ENCODE measurements at regions not wholly inside any gene's neighbourhood (a gene's known extent, or its start where the extent isn't known, plus 50 kb on each side); places are given as distances from the start of the nearest gene placed in this dataset.

DNA sequence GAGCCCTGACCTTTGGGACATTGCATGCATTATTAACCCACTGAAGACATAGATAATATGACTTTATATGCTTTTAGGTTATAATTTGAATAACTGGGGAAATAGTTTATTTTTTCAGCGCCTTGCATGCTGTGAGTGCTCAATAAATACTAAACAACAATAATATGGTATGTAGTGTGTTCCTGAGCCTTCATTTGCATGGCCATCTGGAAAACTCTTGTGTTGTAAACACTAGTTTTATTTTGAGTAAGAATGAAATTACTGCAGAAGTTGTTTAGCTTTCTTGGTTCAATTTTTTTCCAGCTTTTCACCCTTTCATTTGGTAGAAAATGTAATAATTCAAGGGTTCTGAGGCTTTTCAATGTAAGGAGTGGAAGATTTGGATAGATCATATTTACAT is 189.3 kb upstream of the GALNT5 start:
- BruUV-seq (replicated peaks): no TSS peak
- H3K23ac ChIP-seq (ENCODE audit: low read depth, low read length): no peak overlapping the region
- no CpG with 5 or more reads among the region's 1 CpG for WGBS, 2 experiments (ENCODE audit: extremely low coverage in 2 of 2, insufficient read length in 1 of 2)
- H3K56ac ChIP-seq (ENCODE audit: extremely low read depth, insufficient read depth, low read length): no peak overlapping the region
- CTCF ChIA-PET: no interaction called here
- H3K9me3 ChIP-seq (ENCODE audit: control insufficient read depth, insufficient read depth, low read length): no peaks in the 10 kb centered on the region
- TF ChIP-seq RCOR1 (IDR thresholded peaks at IDR 0.05; ENCODE audit: insufficient replicate concordance, low read length): no peak
- H3K9me1 ChIP-seq (ENCODE audit: insufficient read depth, low read length): no peaks in the 10 kb centered on the region
- H3K4me3 ChIP-seq (ENCODE audit: insufficient read depth, low read depth, low read length): no peak overlapping the region
- no peaks in the 10 kb centered on the region for H3K79me1 ChIP-seq (ENCODE audit: low read depth in 1 of 2, low read length in 2 of 2)
- no peak overlapping the region for H2AFZ ChIP-seq (replicated peaks; ENCODE audit: low read length, poor library complexity)
- no peaks in the 10 kb centered on the region; the same call in 1 of the 2 replicates for H3K4me1 ChIP-seq (ENCODE audit: control insufficient read depth, insufficient read depth, low read length)
- DNase-seq: no peak
- no peak overlapping the region for H3K4ac ChIP-seq (ENCODE audit: low read depth, low read length)
- H4K8ac ChIP-seq (ENCODE audit: low read depth in 2 of 2, low read length in 2 of 2): no peak overlapping the region
- no peak overlapping the region for H2AK9ac ChIP-seq (replicated peaks; ENCODE audit: low read depth, low read length, poor library complexity)
- POLR2A ChIA-PET (ENCODE audit: unreplicated experiment): no interaction called here
- H4K91ac ChIP-seq (ENCODE audit: insufficient read depth, low read depth, low read length): no peak overlapping the region
- no peak overlapping the region for H3K4me2 ChIP-seq (ENCODE audit: low read depth, low read length)
- H4K5ac ChIP-seq (ENCODE audit: low read depth, low read length): no peak overlapping the region
- ATAC-seq (ENCODE audit: low read depth): no peak
- H2BK15ac ChIP-seq (ENCODE audit: low read depth, low read length): no peak overlapping the region
- intact Hi-C loops (cut with micrococcal nuclease) (no loop called here), in situ Hi-C loops (cut with MboI; ENCODE audit: low sequenced_read_pairs) (loop anchor here (25.0 kb wide), 1 partner anchor 731 kb away; the partner anchor contains the start of gene NR4A2), dilution Hi-C loops (cut with HindIII; ENCODE audit: low sequenced_read_pairs, unreplicated experiment) (no loop called here)
- no peak overlapping the region for H3K9ac ChIP-seq (ENCODE audit: low read depth, low read length)
- H2BK5ac ChIP-seq (ENCODE audit: low read depth, low read length, poor library complexity, severe bottlenecking): no peak overlapping the region
- no peak overlapping the region for H2AK5ac ChIP-seq (ENCODE audit: low read depth, low read length)
- H4K20me1 ChIP-seq (ENCODE audit: insufficient read depth, low read length): no peaks in the 10 kb centered on the region
- H2BK120ac ChIP-seq (ENCODE audit: low read depth, low read length): no peak overlapping the region
- H3K36me3 ChIP-seq (ENCODE audit: control insufficient read depth, insufficient read depth, low read length): no peaks in the 10 kb centered on the region
- H3K27me3 ChIP-seq (ENCODE audit: control insufficient read depth, insufficient read depth, low read length): no peaks in the 10 kb centered on the region
- H3K27ac ChIP-seq (ENCODE audit: insufficient read depth, low read length): no peak overlapping the region
- H3K18ac ChIP-seq (ENCODE audit: low read depth, low read length): no peak overlapping the region
- no peak overlapping the region for H2BK20ac ChIP-seq (ENCODE audit: low read depth, low read length)
- H3K14ac ChIP-seq (replicated peaks; ENCODE audit: low read depth, low read length): no peak overlapping the region

All from IMR-90 (cell line).